ENCODE measurements at regions not wholly inside any gene's neighbourhood (a gene's known extent, or its start where the extent isn't known, plus 50 kb on each side); places are given as distances from the start of the nearest gene placed in this dataset.

DNA sequence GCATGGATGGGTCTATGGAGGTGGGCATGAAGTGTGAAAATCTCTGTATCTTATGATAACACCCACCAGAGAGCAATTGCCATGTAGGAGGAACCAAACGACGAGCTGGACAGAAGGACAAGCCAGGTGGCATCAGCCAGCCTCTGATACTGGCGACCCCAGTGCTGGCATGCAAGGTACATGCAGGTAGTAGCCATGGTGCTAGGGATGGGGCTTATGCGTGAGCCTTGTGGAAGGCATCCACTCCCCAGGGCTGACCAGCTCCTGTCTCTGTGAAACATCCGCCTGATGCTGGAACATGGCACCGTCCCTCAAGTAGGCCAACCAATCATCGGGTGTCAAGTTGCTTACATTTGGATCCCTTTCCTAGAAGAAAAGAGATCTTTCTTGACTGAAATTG is 412.9 kb downstream of the GADD45G start:
- TF ChIP-seq, protein P1, sequence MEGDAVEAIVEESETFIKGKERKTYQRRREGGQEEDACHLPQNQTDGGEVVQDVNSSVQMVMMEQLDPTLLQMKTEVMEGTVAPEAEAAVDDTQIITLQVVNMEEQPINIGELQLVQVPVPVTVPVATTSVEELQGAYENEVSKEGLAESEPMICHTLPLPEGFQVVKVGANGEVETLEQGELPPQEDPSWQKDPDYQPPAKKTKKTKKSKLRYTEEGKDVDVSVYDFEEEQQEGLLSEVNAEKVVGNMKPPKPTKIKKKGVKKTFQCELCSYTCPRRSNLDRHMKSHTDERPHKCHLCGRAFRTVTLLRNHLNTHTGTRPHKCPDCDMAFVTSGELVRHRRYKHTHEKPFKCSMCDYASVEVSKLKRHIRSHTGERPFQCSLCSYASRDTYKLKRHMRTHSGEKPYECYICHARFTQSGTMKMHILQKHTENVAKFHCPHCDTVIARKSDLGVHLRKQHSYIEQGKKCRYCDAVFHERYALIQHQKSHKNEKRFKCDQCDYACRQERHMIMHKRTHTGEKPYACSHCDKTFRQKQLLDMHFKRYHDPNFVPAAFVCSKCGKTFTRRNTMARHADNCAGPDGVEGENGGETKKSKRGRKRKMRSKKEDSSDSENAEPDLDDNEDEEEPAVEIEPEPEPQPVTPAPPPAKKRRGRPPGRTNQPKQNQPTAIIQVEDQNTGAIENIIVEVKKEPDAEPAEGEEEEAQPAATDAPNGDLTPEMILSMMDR (IDR thresholded peaks at IDR 0.05; ENCODE audit: low read length) = no peak
- TF ChIP-seq EZH2 (IDR thresholded peaks at IDR 0.05; ENCODE audit: borderline replicate concordance, low read length) = no peak

Data from OCI-LY1 (cell line).